ENCODE measurements at regions not wholly inside any gene's neighbourhood (a gene's known extent, or its start where the extent isn't known, plus 50 kb on each side); places are given as distances from the start of the nearest gene placed in this dataset.
"Not testable (repeated sequence)": the region's sequence is repeated elsewhere in the genome, so short reads cannot be mapped to it uniquely, and the experiment has no call there.

DNA sequence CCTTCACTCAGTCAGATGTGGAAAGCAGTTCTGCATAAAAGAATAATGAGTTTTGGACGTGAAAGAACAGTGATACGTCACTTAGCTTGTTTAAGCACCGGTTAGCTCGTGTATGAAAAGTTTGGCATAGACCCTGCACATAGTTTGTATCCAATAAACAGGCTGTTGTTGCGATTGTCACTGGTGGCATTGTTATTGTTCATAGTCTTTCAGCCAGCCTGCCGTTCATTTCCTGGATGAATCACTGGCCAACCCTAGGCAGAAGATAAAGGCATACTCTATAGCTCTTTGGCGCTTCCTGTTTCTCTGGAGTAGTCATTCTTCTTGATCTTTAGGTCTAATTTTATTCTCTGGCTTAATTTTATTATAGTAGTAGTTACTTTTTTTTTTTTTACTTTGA, 57.8 kb upstream of the ANKRD30A start:
- no peak for DNase-seq

- DNase-seq = not testable (repeated sequence)
Measured at GRCh38 chr10:37062296-37062695, 63.1 kb upstream of the ANKRD30A start.

GRCh38 chr10:37057261-37057660, 68.1 kb upstream of the ANKRD30A start:
- no peak for DNase-seq

- DNase-seq = no peak
Measured at GRCh38 chr10:37053476-37053875, 71.9 kb upstream of the ANKRD30A start.

- DNase-seq = not testable (repeated sequence)
Measured at GRCh38 chr10:37049982-37050381, 75.4 kb upstream of the ANKRD30A start.

DNA sequence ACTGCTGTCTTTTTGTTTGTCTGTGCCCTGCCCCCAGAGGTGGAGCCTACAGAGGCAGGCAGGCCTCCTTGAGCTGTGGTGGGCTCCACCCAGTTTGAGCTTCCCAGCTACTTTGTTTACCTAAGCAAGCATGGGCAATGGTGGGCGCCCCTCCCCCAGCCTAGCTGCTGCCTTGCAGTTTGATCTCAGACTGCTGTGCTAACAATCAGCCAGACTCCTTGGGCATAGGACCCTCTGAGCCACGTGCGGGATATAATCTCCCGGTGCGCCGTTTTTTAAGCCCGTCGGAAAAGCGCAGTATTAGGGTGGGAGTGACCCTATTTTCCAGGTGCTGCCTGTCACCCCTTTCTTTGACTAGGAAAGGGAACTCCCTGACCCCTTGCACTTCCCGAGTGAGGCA, 81.1 kb upstream of the ANKRD30A start:
- not testable (repeated sequence) for DNase-seq

GRCh38 chr10:37035853-37036252, 89.5 kb upstream of the ANKRD30A start:
- DNase-seq = no peak

GRCh38 chr10:37015498-37015897, 109.9 kb upstream of the ANKRD30A start:
- no peak for DNase-seq

DNA sequence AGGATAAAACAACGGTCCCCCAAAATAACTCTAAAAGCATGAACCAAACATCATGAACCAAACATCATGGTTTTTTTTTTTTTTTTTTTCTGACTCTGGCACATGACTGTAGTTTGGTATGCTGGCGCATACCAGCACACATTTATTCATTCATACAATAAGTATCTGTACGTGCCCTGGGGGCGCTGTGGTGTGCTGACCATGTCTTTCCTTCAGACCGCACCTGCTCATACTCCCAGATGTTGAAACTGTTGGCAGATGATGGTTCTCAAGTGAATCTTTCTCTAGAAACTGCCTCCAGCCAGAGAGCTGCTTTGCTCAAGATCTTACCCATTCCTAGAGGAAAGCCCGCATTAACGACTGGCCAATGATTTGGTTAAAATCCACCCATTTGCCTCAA, 114.7 kb upstream of the ANKRD30A start:
- no peak for DNase-seq

GRCh38 chr10:37008276-37008675, 117.1 kb upstream of the ANKRD30A start:
- DNase-seq = not testable (repeated sequence)

GRCh38 chr10:37003126-37003525, 122.3 kb upstream of the ANKRD30A start:
- DNase-seq = no peak

- DNase-seq = not testable (repeated sequence)
Measured at GRCh38 chr10:36995806-36996205, 129.6 kb upstream of the ANKRD30A start.

DNA sequence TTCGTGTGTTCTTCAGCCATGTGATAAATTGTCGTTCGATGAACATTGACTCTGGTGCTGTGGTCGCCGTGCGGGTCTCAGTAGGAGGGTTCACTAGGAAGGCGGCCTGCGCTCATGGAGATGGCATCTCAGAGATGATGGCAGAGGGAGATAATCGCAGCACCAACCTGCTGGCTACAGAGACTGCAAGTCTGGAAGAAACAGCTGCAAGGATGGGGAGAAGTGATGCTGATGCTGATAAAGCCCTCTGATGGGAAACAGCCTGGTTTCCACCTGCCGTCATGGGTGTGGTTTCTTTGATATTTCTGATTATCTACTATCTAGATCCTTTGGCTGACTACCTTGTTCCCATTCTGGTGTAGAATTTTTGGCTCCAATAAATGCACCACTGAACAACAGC, 130.5 kb upstream of the ANKRD30A start:
- no peak for DNase-seq

DNA sequence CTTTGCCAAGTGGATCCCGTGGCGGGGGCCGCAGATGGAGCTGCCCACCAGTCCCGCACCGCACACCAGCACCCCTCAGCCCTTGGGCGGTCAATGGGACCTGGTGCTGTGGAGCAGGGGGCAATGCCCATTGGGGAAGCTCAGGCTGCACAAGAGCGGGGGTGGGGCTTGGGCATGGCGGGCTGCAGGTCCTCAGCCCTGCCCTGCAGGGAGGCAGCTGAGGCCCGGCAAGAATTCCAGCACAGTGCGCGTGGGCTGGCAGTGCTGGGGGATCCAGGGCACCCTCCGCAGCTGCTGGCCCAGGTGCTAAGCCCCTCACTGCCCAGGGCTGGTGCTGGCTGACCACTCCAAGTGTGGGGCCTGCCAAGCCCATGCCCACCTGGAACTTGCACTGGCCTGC, 136.2 kb upstream of the ANKRD30A start:
- no peak for DNase-seq

DNA sequence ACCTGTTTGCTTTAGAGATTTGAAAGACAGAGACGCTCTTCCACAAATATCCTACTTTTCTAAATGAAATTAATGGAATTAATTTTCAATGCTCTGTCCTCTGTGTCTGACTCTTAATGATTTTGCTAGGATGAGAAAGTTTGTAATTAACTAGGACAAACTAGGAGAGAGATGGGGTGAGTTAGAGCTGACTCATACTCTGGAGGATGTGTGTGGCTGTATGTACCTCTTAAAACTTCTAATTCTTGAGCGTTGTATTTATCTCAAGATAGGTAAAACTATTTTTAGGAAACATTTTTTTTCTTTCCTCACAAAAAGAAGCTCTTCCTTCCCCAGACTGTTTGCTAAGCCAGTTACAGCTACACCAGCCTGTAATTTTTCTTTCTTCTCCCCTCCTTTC, 178.8 kb upstream of the ANKRD30A start:
- DNase-seq = no peak

GRCh38 chr10:36943544-36943943, 181.9 kb upstream of the ANKRD30A start:
- DNase-seq = no peak

- no peak for DNase-seq
Measured at GRCh38 chr10:36942616-36943015, 182.8 kb upstream of the ANKRD30A start.

DNA sequence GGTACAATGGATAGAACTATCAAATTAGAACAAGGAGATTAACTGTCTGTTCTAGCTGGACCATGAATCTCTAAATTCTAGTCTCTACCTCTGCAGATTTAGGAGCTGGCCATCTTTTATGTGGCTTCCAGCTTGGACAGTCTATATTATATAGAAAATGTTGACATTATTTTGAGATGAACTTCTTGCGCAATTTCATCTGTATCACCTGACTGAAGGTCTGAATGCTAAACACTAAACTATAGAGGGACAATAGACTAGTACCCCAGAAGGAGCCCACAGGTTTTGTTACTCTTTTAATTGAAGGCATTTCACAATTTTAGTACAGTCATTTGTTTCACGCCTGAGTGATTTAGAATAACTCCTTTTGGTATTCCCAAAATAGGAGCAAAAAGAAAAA, 222.4 kb upstream of the ANKRD30A start:
- DNase-seq = no peak

- DNase-seq = no peak
Measured at GRCh38 chr10:36899652-36900051, 225.7 kb upstream of the ANKRD30A start.

DNA sequence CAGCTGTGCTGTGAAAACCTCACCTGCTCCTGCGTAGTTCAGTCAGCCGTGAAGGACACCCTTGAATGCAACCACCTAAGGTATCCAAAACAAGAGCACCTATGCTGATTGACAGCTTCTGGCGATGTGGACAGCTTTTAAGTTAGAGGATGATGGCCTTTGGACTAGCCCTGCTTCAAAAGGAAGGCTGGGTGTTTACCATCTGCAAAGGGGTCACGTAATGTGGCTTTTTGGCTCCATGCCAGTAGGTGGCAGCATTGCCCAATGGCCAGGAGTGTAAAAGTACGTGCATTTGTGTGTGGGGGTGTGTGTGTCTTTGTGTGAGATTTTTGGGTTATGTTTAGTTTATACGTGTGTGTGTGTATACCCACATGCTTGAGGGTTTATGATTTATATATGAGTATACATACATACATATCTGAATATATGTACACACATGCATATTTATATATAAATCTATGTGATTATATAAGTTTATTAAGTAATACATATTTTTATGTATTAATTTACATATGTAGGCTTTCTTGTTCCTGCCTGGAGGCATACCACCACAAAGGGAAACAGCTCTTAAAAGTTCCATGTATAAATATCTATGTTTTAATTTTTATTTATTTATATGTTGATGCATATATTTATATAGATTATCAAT, 236.3 kb upstream of the ANKRD30A start:
- DNase-seq = peak; percentile 29

GRCh38 chr10:36886303-36886891, 239.0 kb upstream of the ANKRD30A start:
- DNase-seq = no peak

DNA sequence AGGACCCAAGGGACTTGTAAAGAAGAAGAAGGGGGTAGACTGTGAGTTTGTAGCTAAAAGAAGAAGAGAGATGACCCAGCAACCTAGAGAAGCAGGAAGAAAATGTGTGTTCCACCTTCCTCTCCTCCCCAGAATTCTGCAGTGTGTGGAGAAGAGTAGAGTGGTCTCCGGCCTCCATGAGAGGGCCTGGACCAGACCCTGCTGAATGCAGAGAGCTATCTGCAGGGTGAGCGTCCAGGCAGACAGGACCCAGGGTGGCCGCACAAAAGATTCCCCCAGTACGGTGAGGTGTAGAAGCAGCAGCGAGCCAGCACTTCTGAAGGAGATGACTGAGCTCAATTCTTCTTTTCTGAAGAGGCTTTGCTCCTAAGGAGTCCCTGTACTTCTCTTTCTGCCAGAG, 239.7 kb upstream of the ANKRD30A start:
- DNase-seq = no peak

GRCh38 chr10:36882781-36883180, 242.6 kb upstream of the ANKRD30A start:
- no peak for DNase-seq

DNA sequence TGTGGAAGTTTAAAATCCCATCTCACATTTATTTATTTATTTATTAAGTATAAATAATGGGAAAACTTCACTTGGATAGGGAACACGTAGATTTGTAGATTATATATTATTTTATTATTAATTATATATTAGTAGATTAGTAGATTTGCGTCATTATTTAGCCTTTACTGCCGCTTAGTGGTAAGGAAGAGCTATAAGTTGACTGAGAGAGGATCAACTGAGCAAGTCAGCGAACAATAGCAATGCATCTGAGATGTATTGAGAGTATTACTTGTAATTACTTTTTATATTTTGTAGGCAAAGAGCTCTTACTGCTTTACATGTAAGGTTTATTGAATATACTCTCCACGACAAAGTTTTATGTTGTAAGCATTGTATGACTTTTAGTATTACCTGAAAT, 244.5 kb upstream of the ANKRD30A start:
- no peak for DNase-seq
